H1 (cell line): ENCODE measurements at regions not wholly inside any gene's neighbourhood (a gene's known extent, or its start where the extent isn't known, plus 50 kb on each side); places are given as distances from the start of the nearest gene placed in this dataset.

Experiments
- CREB1 ChIP-seq: IDR thresholded peaks from 2 replicates; pipeline ENCODE4 v1.6.1; 2012; ENCODE audit warnings: inconsistent platforms
- CTCF ChIP-seq, 3 experiments: IDR thresholded peaks; 1 replicate in 2 of 3; 2 replicates in 1 of 3; pipeline versions ENCODE4 v1.5.1 to v1.6.1; 2011; ENCODE audit warnings: low read length in 3 of 3, mild to moderate bottlenecking in 3 of 3, inconsistent platforms in 2 of 3, low read depth in 1 of 3, moderate library complexity in 1 of 3; ENCODE audit not compliant: insufficient read depth in 1 of 3; ENCODE audit errors: control extremely low read depth in 1 of 3
- SP1 ChIP-seq: IDR thresholded peaks from 2 replicates; pipeline ENCODE4 v1.6.1; 2011; ENCODE audit warnings: low read depth, low read length

GRCh38 chr12:5102261-5102789 lies 58.6 kb downstream of the KCNA5 start (continued):
- TF ChIP-seq CTCF (IDR thresholded peaks at IDR 0.05; ENCODE audit: control extremely low read depth in 1 of 3, insufficient read depth in 1 of 3, low read depth in 1 of 3, low read length in 3 of 3): no peak
- no peak for TF ChIP-seq CREB1
- no peak for TF ChIP-seq SP1
